GM12892 (cell line): ENCODE measurements at regions not wholly inside any gene's neighbourhood (a gene's known extent, or its start where the extent isn't known, plus 50 kb on each side); places are given as distances from the start of the nearest gene placed in this dataset.

Experiments
- POLR2A ChIP-seq: IDR thresholded peaks from 2 replicates; pipeline ENCODE4 v1.6.1; 2011; ENCODE audit warnings: low read depth, low read length, control low read depth
- POLR2AphosphoS5 ChIP-seq: IDR thresholded peaks from 2 replicates; pipeline ENCODE4 v1.6.1; 2011; ENCODE audit warnings: low read depth, low read length, control low read depth
- TAF1 ChIP-seq: IDR thresholded peaks from 2 replicates; pipeline ENCODE4 v1.6.1; 2011; ENCODE audit warnings: low read depth, mild to moderate bottlenecking, control low read depth, low read length, borderline replicate concordance

DNA sequence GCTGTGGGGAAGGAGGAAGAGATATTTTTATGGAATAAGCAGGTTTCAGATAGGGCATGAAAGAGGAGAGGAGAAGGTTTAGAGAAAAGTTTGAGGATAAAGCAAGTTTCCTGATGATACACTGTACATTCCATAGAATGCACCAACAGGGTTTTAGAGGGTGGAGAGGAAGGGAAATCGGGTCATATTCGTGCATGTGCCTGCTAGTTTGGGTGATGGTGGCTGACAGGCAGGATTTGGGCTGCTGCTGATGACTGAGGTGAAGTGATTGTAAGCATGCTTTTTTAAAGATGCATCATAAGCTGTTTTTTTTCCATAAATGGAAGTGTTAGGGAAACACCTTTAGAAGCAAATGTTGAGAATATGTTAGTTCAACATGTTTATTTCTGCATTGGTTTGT lies 68.8 kb downstream of the PMAIP1 start:
- TF ChIP-seq POLR2AphosphoS5 = no peak
- TF ChIP-seq POLR2A = no peak
- no peak for TF ChIP-seq TAF1
